ENCODE measurements at regions not wholly inside any gene's neighbourhood (a gene's known extent, or its start where the extent isn't known, plus 50 kb on each side); places are given as distances from the start of the nearest gene placed in this dataset.

DNA sequence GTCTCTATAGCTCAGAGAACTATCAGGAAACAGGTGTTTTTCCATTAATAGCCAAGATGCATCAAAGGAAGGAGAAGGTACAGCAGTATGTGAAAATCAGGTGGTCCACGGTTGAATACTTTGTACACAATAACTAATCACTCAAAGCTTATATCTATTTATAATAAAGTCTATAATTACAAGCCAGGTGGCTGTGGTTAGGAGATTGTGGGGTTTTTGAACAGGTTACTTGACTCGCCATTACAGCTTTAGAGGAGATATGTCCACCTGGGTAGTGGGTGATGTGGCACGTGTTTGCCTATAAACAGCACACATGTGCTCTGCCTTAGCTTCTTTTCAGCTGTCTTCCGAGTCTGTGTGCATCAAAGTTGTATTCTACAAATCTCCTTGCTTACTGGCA, 892.2 kb upstream of the ZEB2 start (continued):
- TF ChIP-seq KLF9 (tag by site-specific recombination; IDR thresholded peaks at IDR 0.05; ENCODE audit: low read depth) (no peak), ZNF114 (tag by site-specific recombination; IDR thresholded peaks at IDR 0.05) (no peak), ZNF175 (tag by site-specific recombination; IDR thresholded peaks at IDR 0.05) (no peak), ZFP41 (tag by site-specific recombination; IDR thresholded peaks at IDR 0.05; ENCODE audit: borderline replicate concordance) (no peak), ZNF624 (tag by site-specific recombination; IDR thresholded peaks at IDR 0.05) (no peak), ZFHX2 (tag by site-specific recombination; conservative IDR thresholded peaks at IDR 0.05) (no peak), WT1 (tag by site-specific recombination; IDR thresholded peaks at IDR 0.05) (no peak), ZNF266 (tag by site-specific recombination; IDR thresholded peaks at IDR 0.05; ENCODE audit: low read depth) (no peak), ZNF341 (tag by site-specific recombination; IDR thresholded peaks at IDR 0.05; ENCODE audit: low read depth) (no peak), ZNF2 (tag by site-specific recombination; IDR thresholded peaks at IDR 0.05) (no peak)

DNA sequence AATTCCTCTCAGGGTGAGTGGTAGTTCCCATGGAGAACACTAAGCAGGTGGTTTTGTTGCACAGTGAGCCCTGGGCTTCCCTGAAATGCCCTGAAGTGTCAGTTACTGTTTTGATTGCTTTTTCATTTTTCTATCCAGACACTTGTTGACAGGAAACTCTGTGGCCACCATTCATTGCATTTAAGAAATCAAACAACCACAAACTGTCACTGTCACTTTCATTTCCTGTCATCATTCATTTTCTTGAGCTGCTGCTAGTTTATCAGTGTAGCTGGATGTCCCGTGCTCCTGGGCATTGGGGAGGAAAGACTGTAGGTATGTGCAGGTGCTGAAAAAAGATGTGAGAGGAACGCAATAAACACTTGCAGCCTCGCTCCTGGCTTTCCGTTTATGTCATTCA, 891.6 kb upstream of the ZEB2 start:
- POLR2A ChIA-PET, result no interaction called here
- no peak for TF ChIP-seq ZNF776 (tag by site-specific recombination; IDR thresholded peaks at IDR 0.05; ENCODE audit: borderline replicate concordance)
- TF ChIP-seq, protein P1, sequence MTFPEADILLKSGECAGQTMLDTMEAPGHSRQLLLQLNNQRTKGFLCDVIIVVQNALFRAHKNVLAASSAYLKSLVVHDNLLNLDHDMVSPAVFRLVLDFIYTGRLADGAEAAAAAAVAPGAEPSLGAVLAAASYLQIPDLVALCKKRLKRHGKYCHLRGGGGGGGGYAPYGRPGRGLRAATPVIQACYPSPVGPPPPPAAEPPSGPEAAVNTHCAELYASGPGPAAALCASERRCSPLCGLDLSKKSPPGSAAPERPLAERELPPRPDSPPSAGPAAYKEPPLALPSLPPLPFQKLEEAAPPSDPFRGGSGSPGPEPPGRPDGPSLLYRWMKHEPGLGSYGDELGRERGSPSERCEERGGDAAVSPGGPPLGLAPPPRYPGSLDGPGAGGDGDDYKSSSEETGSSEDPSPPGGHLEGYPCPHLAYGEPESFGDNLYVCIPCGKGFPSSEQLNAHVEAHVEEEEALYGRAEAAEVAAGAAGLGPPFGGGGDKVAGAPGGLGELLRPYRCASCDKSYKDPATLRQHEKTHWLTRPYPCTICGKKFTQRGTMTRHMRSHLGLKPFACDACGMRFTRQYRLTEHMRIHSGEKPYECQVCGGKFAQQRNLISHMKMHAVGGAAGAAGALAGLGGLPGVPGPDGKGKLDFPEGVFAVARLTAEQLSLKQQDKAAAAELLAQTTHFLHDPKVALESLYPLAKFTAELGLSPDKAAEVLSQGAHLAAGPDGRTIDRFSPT (tag by site-specific recombination; IDR thresholded peaks at IDR 0.05), result no peak
- TF ChIP-seq ZNF19 (tag by site-specific recombination; IDR thresholded peaks at IDR 0.05; ENCODE audit: low read depth), result no peak
- TF ChIP-seq GFI1B (tag by site-specific recombination; IDR thresholded peaks at IDR 0.05), result no peak
- TF ChIP-seq TCF7L2 (IDR thresholded peaks at IDR 0.05; ENCODE audit: borderline replicate concordance, low read depth, low read length), result no peak
- CTCF ChIA-PET, result no interaction called here
- no peaks in the 10 kb centered on the region for H3K9me3 ChIP-seq (ENCODE audit: control insufficient read depth, insufficient read depth, low read depth, low read length)
- no peak overlapping the region for H3K27ac ChIP-seq (ENCODE audit: extremely low read depth, low read depth, low read length)
- no peak overlapping the region for H3K4me3 ChIP-seq (ENCODE audit: low read depth, low read length)
- H3K4me1 ChIP-seq (ENCODE audit: control insufficient read depth, insufficient read depth, low read length), result no peaks in the 10 kb centered on the region
- H3K36me3 ChIP-seq (ENCODE audit: control insufficient read depth in 2 of 2, insufficient read depth in 1 of 2, low read length in 2 of 2), result no peaks in the 10 kb centered on the region

DNA sequence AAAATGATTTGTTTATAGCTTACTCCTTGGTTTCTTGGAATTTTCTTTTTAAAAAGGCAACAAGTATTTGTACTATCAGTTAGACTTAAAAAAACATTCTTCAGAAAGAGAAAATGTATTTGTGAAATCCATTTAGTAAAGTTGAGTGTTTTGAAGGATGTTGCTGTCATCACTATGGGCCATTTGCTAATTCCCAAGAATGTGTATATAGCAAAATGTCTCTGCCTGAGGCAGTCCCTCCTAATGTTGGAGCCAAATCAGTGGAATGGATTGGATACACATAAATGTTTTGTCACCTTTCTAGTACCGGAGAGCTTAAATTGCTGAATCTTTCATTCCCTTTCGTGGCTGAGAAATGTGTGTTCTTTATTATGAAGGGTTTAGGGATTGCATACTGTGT, 890.2 kb upstream of the ZEB2 start:
- no peak for TF ChIP-seq ZNF560 (tag by site-specific recombination; IDR thresholded peaks at IDR 0.05; ENCODE audit: borderline replicate concordance)
- Histone ChIP-seq H3K36me3 (ENCODE audit: control insufficient read depth in 2 of 2, insufficient read depth in 1 of 2, low read length in 2 of 2) (no peaks in the 10 kb centered on the region), H3K4me1 (ENCODE audit: control insufficient read depth, insufficient read depth, low read length) (no peaks in the 10 kb centered on the region), H3K9me3 (ENCODE audit: control insufficient read depth, insufficient read depth, low read depth, low read length) (no peaks in the 10 kb centered on the region), H3K4me3 (ENCODE audit: low read depth, low read length) (no peak overlapping the region), H3K27ac (ENCODE audit: extremely low read depth, low read depth, low read length) (no peak overlapping the region)
- POLR2A ChIA-PET, result no interaction called here
- CTCF ChIA-PET, result no interaction called here

DNA sequence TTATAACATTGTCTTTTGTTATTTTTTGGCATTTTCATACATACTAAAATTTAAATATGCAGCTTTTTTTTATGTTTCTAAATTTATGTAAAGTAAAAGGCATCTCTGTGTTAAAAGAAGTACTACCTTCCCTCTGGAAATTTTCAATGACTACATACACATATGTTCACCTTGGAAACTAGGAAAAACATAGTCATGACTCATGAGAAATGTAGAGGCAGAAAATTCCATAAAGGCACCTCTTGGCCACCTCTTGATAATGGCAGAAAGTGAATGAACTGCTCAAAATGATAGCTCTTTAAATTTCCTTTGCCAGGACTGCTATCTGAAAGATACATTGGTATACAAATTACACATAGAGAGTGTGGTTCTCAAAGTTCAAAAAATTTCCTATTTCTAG, 889.1 kb upstream of the ZEB2 start:
- POLR2A ChIA-PET, result no interaction called here
- Histone ChIP-seq H3K9me3 (ENCODE audit: control insufficient read depth, insufficient read depth, low read depth, low read length) (no peaks in the 10 kb centered on the region), H3K36me3 (ENCODE audit: control insufficient read depth in 2 of 2, insufficient read depth in 1 of 2, low read length in 2 of 2) (no peaks in the 10 kb centered on the region), H3K4me1 (ENCODE audit: control insufficient read depth, insufficient read depth, low read length) (no peaks in the 10 kb centered on the region), H3K27ac (ENCODE audit: extremely low read depth, low read depth, low read length) (no peak overlapping the region), H3K4me3 (ENCODE audit: low read depth, low read length) (no peak overlapping the region)
- CTCF ChIA-PET, result no interaction called here
- TF ChIP-seq ZNF776 (tag by site-specific recombination; IDR thresholded peaks at IDR 0.05; ENCODE audit: borderline replicate concordance), result no peak
- TF ChIP-seq SALL2 (tag by site-specific recombination; IDR thresholded peaks at IDR 0.05; ENCODE audit: borderline replicate concordance), result no peak
- TF ChIP-seq, protein P2, sequence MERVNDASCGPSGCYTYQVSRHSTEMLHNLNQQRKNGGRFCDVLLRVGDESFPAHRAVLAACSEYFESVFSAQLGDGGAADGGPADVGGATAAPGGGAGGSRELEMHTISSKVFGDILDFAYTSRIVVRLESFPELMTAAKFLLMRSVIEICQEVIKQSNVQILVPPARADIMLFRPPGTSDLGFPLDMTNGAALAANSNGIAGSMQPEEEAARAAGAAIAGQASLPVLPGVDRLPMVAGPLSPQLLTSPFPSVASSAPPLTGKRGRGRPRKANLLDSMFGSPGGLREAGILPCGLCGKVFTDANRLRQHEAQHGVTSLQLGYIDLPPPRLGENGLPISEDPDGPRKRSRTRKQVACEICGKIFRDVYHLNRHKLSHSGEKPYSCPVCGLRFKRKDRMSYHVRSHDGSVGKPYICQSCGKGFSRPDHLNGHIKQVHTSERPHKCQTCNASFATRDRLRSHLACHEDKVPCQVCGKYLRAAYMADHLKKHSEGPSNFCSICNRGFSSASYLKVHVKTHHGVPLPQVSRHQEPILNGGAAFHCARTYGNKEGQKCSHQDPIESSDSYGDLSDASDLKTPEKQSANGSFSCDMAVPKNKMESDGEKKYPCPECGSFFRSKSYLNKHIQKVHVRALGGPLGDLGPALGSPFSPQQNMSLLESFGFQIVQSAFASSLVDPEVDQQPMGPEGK (tag by site-specific recombination; IDR thresholded peaks at IDR 0.05), result no peak
- TF ChIP-seq, protein P3, sequence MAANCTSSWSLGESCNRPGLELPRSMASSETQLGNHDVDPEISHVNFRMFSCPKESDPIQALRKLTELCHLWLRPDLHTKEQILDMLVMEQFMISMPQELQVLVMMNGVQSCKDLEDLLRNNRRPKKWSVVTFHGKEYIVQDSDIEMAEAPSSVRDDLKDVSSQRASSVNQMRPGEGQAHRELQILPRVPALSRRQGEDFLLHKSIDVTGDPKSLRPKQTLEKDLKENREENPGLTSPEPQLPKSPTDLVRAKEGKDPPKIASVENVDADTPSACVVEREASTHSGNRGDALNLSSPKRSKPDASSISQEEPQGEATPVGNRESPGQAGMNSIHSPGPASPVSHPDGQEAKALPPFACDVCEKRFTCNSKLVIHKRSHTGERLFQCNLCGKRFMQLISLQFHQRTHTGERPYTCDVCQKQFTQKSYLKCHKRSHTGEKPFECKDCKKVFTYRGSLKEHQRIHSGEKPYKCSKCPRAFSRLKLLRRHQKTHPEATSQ (tag by site-specific recombination; IDR thresholded peaks at IDR 0.05), result no peak
- no peak for TF ChIP-seq ZNF555 (tag by site-specific recombination; conservative IDR thresholded peaks at IDR 0.05)
- TF ChIP-seq ZNF292 (tag by site-specific recombination; IDR thresholded peaks at IDR 0.05; ENCODE audit: borderline replicate concordance, low read depth), result no peak
- TF ChIP-seq ZNF561 (tag by site-specific recombination; IDR thresholded peaks at IDR 0.05; ENCODE audit: borderline replicate concordance), result no peak
- TF ChIP-seq, protein P4, sequence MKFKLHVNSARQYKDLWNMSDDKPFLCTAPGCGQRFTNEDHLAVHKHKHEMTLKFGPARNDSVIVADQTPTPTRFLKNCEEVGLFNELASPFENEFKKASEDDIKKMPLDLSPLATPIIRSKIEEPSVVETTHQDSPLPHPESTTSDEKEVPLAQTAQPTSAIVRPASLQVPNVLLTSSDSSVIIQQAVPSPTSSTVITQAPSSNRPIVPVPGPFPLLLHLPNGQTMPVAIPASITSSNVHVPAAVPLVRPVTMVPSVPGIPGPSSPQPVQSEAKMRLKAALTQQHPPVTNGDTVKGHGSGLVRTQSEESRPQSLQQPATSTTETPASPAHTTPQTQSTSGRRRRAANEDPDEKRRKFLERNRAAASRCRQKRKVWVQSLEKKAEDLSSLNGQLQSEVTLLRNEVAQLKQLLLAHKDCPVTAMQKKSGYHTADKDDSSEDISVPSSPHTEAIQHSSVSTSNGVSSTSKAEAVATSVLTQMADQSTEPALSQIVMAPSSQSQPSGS (tag by site-specific recombination; IDR thresholded peaks at IDR 0.05; ENCODE audit: low read depth), result no peak
- no peak for TF ChIP-seq ZNF792 (tag by site-specific recombination; IDR thresholded peaks at IDR 0.05)
- TF ChIP-seq ZNF621 (tag by site-specific recombination; IDR thresholded peaks at IDR 0.05), result no peak
- no peak for TF ChIP-seq RBAK (tag by site-specific recombination; IDR thresholded peaks at IDR 0.05)

Measured in HEK293 (cell line).